Choroid plexus epithelial cell (primary cell): ENCODE measurements at regions not wholly inside any gene's neighbourhood (a gene's known extent, or its start where the extent isn't known, plus 50 kb on each side); places are given as distances from the start of the nearest gene placed in this dataset.

ENCODE experiments used
- DNase-seq: peaks from one replicate; pipeline ENCODE4 v3.0.0-alpha.2; 2010; ENCODE audit warnings: low read depth
- H3K4me3 ChIP-seq: 2 replicates; pipeline ENCODE4 v1.5.1; 2011; ENCODE audit warnings: low read depth, mild to moderate bottlenecking, control low read depth, low read length, moderate library complexity
- CTCF ChIP-seq: conservative IDR thresholded peaks from 2 replicates; pipeline ENCODE4 v1.5.1; 2011; ENCODE audit warnings: low read depth, mild to moderate bottlenecking, control low read depth, inconsistent platforms, low read length, moderate library complexity

GRCh38 chr12:17215759-17216570, 610.0 kb upstream of the LMO3 start:
- no peak overlapping the region for H3K4me3 ChIP-seq
- TF ChIP-seq CTCF = no peak
- DNase-seq = no peak

- TF ChIP-seq CTCF = no peak
- no peak for DNase-seq
Observed at GRCh38 chr12:17214929-17215328, 609.0 kb upstream of the LMO3 start.

GRCh38 chr12:17206553-17206952, 600.6 kb upstream of the LMO3 start:
- no peak for TF ChIP-seq CTCF
- no peak overlapping the region for H3K4me3 ChIP-seq
- no peak for DNase-seq

More at GRCh38 chr12:17214929-17215328, 609.0 kb upstream of the LMO3 start:
- H3K4me3 ChIP-seq = no peak overlapping the region

GRCh38 chr12:17204289-17205054, 598.5 kb upstream of the LMO3 start:
- TF ChIP-seq CTCF = no peak

GRCh38 chr12:17203497-17203896, 597.5 kb upstream of the LMO3 start:
- no peak overlapping the region for H3K4me3 ChIP-seq
- DNase-seq = no peak
- no peak for TF ChIP-seq CTCF

More at GRCh38 chr12:17204289-17205054, 598.5 kb upstream of the LMO3 start:
- no peak overlapping the region for H3K4me3 ChIP-seq
- DNase-seq = no peak

GRCh38 chr12:17197971-17198370, 592.0 kb upstream of the LMO3 start:
- H3K4me3 ChIP-seq = no peak overlapping the region
- DNase-seq = no peak
- no peak for TF ChIP-seq CTCF
